Left renal pelvis (tissue), 4 donors: ENCODE measurements at regions not wholly inside any gene's neighbourhood (a gene's known extent, or its start where the extent isn't known, plus 50 kb on each side); places are given as distances from the start of the nearest gene placed in this dataset.
"Not testable (repeated sequence)": the region's sequence is repeated elsewhere in the genome, so short reads cannot be mapped to it uniquely, and the experiment has no call there.

ENCODE experiments used
- DNase-seq, 4 donors: peaks; one replicate each; pipeline ENCODE4 v3.0.0-alpha.2; 2013; ENCODE audit warnings: low read depth in 4 of 4, low spot score in 3 of 4

- DNase-seq: no peak
Observed at GRCh38 chr7:114364151-114364550, 50.5 kb upstream of the FOXP2 start.

DNA sequence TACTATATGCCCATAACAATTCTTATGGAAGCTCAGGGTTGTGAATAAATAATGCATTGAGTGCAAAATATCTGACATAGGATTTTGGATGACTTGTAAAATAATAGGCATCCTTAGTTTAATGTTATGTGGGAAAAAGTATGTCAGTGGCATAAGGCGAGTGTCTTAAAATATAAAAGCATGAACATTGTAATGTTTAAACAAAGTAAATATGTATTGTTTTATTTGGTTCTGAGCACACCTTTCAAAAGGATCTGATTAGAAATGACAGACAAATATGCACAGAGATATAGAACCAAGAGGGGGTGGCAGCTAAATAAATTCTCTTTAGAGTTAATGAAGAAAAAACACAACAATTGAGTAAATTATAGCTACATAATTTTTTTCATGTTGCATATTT is 51.3 kb upstream of the FOXP2 start:
- DNase-seq: no peak

GRCh38 chr7:114358911-114359310 is 55.7 kb upstream of the FOXP2 start:
- no peak for DNase-seq

GRCh38 chr7:114356133-114356532 is 58.5 kb upstream of the FOXP2 start:
- DNase-seq: no peak

- DNase-seq: no peak
Observed at GRCh38 chr7:114354306-114354705, 60.3 kb upstream of the FOXP2 start.

- DNase-seq: no peak
Observed at GRCh38 chr7:114345494-114345893, 69.1 kb upstream of the FOXP2 start.

GRCh38 chr7:114343949-114344708 is 70.5 kb upstream of the FOXP2 start:
- no peak for DNase-seq

- DNase-seq: no peak
Observed at GRCh38 chr7:114342431-114343179, 72.0 kb upstream of the FOXP2 start.

DNA sequence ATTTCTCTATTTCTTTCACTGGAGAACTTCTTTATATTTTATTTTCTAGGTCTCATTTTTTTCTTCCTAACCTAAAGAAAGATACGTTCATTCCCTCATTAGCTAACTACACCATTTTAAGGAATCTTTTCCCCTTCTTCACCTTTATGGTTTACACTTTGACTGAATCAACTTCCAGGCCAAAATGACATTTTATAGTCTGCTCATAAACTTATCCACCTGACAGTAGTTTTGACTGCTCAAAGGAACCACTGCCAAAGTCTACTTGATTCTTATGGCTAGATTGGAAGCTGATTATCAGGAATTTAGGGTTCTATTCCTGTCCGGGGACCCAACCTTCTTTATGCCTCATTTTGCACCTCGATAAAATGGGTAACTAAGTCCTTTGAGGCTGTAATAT is 73.0 kb upstream of the FOXP2 start:
- DNase-seq: no peak

DNA sequence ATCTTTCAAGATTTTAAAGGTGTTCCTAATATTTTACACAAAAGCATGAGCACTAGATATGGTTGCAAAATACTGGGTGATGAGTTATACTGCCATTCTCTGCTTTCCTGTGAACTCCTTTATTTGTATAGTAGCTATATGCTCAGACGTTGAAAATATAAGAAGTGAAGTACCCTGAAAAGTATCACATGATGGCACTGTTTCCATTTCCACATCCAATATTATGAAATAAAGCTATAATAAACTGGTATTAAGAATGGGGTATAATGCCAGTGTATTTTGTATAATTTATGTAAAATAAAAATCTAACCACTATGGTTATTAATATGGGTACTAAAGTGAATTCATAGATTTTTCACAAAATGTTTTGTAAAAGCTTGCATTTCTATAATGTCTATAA is 79.6 kb upstream of the FOXP2 start:
- no peak for DNase-seq

GRCh38 chr7:114329458-114329857 is 85.2 kb upstream of the FOXP2 start:
- DNase-seq: not testable (repeated sequence)

DNA sequence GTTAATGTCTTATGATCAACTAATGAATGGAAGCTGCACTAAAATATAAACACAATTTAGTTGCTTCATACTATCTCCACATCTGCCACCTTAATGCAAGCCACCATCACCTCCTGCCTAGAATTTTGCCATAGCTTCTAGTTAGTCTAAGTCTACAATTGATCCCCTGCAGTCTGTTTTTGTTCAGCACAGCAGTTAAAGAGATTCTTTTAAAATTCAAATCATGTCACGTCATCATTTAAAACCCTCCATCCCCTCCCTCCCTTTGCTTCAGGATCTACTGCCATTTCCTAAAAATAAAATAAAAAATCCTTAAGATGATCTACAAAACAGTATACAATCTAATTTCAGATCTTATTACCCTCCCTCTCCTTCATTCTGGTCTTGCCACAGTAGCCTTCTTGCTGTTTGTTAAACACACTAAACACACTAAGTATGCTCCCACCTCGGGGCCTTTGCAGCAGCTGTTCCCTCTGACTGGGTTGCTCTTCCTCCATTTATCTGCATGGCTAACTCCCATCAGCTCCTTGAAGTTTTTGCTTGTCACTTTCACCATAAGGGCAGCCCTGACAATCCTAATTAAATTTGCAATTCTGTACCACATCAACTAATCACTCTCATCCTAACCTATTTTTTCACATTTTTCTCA is 97.0 kb upstream of the FOXP2 start:
- no peak for DNase-seq

DNA sequence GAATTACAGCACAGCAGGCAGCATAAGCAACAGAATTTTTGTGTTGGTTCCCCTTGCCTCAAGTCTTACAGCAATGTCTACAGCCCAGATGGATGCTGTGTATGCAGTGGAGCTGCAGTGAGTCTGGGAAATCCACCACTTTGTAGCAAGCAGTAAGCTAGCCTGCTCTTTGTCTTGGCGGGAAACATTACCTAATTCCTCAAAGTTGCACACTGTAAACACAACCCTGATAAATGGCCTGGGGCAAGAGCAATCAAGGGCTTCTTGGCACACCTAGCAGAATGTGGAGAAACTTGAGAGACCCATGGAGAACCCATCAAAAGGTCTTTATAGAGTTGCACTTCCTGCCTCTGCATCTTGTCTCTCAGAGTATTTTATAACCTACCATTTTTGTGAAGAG is 102.0 kb upstream of the FOXP2 start:
- no peak for DNase-seq

DNA sequence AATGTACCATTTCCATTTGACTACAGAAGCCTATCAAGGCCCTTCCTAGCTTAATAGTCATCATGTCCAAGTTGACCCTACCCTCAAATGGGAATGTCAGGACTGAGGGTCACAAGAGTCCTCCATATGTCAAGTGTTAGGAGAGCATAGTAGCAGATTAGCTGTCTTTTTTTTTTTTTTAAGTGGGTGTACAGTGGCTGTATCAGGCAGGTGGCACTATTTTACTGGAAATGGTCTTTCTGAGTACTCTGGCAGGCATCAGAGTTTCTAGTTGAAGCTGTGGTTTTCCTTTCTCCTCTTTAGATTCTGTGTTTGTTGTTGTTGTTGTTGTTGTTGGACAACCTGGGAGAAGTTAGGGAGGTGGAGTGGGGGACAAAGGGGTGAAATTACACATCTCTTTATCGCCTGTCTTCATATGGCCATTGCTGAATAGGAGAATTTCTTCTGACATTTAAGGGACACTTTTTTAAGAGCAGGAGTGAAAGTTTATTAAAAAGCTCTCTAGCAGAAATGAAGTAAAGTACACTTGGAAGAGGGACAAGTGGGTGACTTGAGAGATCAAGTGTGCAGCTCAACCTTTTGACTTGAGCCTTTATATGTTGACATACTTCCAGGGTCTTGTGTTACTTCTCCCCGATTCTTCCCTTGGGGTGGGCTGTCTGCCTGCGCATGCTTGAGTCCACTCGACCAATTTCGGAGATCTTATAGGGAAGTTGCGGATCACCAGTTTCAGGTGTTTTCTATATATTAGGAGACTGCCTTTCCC is 104.1 kb upstream of the FOXP2 start:
- DNase-seq: no peak

DNA sequence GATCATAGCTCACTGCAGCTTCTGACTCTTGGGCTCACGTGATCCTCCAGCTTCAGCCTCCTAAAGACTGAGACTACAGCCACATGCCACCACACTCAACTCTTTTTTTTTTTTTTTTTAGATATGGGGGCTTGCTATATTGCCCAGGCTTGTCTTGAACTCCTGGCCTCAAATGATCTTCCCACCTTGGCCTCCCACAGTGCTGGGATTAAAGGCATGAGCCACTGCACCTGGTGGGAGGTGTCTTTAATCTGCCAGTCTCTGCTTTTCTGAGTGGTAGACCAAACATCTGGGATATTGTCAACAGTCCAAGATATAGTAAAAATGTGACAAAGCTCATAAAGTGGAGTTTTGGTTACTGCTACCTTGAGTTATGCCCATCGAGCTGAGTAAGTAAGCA is 104.9 kb upstream of the FOXP2 start:
- DNase-seq: no peak

- no peak for DNase-seq
Observed at GRCh38 chr7:114303301-114303700, 111.3 kb upstream of the FOXP2 start.

DNA sequence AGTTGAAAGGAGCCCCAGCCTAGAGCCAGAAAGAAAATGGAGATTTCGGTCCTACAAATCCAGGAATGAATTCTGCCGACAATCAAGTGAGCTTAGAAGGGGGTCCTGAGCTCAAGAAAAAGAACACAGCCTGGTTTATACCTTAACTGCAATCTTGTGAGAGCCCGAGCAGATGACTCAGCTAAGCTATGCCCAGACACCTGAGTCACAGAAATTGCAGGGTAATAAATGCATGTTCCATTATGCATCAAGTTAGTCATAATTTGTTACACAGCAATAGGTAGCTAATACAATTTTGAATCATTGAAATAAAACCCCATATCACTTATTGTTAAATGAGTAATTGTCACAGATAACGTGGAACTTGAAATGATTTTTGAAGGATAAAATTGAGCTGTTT is 111.8 kb upstream of the FOXP2 start:
- no peak for DNase-seq

- no peak for DNase-seq
Observed at GRCh38 chr7:114298011-114298410, 116.6 kb upstream of the FOXP2 start.

DNA sequence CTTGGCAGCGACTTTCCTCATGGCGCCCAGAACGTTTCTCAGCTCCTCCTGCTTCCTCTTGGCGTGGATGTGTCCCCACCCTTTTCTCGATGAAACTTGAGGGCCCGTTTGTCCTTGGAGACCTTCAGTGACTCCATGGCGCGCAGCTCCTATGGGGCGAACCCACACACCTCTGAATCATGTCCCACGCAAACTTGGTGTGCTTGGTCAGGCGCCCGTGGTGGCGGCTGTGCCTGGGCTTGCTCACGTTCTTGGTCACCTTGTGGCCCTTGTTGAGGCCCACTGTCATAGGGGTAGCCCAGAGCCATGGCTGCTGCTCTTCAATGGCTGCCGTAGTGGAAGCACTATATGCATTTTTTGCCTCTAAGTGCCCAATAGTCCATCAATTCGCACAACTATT is 117.5 kb upstream of the FOXP2 start:
- DNase-seq: no peak

GRCh38 chr7:114295522-114295921 is 119.1 kb upstream of the FOXP2 start:
- no peak for DNase-seq

GRCh38 chr7:114294036-114294435 is 120.6 kb upstream of the FOXP2 start:
- DNase-seq: no peak
